Stimulated activated CD8-positive, alpha-beta memory T cell treated with anti-CD3 and anti-CD28 coated beads, Interleukin-7, amount 100 ng/mL, for 1 hour (primary cell): ENCODE measurements at regions not wholly inside any gene's neighbourhood (a gene's known extent, or its start where the extent isn't known, plus 50 kb on each side); places are given as distances from the start of the nearest gene placed in this dataset.

ENCODE experiments used
- DNase-seq, 2 donors: peaks; one replicate each; pipeline ENCODE4 v3.0.0-alpha.2; 2020; ENCODE audit warnings: low read depth in 2 of 2

DNA sequence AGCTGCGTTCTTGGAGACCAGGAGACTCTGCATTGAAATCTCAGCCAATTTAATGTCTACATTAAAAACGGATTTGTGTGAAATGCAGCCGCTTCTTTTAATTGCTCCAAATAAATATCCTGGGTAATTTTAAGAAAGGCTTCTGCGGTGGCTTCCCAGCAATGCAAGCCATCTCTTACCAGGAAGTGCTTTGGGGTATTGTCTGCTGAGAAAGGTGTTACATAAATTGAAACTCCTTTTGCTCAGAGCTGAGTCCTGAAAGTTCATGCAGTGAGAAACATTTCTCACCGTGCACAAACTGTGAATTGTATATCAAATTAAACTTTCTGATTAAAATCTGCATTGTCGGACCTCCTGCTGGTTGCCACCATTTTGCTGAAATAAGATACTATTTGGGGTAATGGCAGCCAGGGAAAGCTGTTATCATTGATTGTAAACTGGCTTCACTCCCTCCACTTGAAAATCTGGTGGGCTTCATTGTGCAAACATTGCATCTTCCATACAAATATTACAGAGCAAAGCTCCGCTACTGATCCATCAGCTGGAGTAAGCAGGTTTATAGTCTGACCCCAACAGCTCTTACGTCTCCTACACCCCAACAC, 59.5 kb downstream of the ZIC5 start:
- no peak for DNase-seq

DNA sequence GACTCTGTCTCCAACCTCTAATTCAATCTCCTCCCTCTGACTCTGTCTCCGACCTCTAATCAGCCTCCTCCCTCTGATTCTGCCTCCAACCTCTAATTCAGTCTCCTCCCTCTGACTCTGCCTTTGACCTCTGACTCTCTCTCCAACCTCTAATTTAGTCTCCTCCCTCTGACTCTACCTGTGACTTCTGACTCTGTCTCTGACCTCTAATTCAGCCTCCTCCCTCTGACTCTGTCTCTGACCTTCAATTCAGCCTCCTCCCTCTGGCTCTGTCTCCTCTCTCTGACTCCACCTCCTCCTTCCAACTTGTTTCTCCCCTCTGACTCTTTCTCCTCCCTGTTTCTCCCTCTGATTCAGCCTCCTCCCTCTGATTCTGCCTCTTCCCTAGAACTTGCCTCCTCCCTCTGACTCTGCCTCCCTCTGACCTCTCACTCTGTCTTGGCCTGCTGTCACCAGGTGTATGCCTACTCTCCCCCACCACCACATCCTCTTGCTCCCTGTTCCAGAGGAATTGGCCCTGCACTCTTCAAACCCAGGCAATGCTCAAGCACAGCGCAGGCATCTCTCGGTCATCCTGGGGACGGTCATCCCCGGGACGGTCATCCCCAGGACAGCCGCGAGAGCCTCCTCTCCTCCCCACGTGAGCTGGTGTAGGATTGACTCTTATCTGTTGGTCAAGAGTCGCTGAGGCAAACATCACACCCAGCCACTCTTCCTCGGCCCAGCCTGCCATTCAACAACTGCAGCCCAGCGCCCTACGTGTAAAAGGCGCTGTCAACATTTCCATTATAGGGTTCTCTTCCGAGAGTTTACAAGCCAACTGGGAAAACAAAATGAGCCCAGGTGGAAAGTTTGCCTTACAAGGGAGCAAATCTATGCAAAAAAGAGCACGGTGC, 60.2 kb downstream of the ZIC5 start:
- no peak for DNase-seq

DNA sequence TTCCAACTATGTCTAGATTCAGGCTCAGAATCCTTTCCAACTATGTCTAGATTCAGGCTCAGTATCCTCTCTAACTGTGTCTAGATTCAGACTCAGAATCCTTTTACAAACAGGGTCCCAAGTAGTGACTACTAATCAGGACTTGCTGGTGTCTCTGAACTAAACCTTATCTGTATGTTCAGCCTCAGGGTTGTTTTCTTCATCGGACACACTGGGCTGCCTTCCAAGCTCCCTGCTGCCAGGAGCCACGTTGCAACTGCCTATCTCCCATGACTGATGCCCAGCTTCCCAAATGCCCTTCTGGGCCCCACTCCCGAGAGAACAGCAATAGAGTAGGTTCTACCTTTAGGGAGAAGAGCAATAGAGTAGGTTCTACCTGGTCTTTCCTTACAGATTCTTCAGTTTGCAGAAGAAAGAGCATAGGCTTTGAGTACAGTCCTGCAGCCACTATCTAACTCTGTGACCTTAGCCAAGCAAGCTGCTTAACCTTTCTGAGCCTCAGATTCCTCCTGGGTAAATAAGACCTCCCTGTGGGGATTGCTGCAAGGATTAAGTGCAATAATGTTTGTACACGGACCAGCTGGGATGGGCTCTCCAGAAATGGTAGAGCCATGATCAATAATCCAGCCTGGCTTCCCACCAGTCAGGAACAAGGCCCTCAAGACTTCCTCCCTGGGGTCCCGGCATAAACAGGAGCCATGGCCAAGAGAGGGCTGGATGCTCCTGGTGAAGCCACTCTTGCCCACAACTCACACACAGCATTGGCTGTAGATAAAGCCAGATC, 61.5 kb downstream of the ZIC5 start:
- no peak for DNase-seq

DNA sequence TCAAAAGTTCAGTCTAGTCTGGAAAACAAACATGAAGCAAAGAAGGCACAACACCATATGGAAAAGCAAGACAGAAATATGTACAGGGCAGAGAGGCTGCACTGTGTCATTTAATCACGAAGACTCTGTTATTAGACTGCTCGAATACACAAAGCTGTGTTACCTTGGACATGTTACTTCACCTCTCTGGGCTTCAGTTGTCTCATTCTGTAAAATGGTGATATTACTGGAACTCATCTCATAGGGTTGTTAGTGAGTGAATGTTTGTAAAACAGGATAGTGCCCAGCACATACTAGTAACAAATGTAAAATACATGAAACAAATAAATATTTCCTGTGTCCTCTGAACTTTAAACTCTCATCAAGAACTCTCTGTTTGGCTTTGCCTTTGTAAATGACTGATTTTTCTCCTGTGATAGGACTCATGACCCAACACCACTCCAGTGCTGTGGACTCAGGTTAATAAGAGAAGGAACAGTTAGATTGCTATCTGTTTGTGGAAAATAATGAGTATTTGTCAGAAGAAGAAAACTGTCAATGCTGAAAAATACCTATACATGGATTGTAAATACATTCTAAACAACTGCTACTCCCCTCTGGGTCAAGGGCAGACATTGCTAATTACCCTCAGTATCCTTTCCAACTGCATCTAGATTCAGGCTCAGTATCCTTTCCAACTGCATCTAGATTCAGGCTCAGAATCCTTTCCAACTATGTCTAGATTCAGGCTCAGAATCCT, 62.3 kb downstream of the ZIC5 start:
- DNase-seq, result no peak

DNA sequence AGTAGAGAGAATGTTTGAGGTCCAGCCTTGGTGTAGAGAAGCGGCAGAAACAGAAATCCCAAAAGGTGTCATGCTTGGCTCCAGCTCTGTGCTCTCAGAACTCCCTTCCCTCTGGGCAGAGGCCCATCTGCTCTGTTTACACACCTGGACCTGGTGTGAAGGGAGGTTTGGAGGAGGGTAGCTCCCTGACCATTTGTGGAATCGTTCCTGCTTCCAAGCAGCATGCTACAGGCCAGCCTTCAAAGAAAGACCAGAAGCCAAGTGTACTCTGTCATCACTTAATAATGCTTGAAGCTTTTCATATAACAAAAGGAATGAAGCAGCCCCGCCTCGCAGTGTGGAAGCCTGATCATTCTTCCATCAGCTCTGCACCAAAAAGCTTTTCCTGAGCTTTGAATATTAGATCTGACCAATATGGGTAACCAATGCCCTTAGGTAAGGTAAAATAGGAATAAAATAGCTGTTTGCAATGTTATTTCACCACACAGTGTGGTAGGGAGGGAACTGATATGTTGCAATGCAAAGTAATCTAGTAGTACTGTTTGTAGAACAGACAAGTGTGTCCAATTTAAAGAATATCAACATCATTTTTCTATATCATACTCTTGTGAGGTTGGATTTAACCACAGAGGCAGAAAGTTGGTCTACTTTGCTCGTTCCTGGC, 63.3 kb downstream of the ZIC5 start:
- DNase-seq, result no peak

DNA sequence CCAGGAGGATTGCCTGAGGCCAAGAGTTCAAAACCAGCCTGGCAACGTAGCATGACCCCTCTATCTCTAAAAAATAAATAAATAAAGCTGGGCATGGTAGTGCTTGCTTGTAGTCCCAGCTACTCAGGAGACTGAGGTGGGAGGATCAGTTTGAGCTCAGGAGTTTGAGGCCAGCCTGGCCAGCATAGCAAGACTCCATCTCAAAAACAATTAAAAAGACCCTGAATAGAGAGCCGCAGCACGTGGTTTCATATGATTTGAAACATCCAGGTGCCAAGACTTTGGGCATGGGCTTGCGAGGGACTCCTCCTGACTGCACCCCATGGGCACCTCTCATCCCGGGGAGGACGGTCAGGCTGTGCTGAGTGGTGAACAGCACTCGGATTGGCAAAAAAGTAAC, 63.9 kb downstream of the ZIC5 start:
- DNase-seq, result no peak

DNA sequence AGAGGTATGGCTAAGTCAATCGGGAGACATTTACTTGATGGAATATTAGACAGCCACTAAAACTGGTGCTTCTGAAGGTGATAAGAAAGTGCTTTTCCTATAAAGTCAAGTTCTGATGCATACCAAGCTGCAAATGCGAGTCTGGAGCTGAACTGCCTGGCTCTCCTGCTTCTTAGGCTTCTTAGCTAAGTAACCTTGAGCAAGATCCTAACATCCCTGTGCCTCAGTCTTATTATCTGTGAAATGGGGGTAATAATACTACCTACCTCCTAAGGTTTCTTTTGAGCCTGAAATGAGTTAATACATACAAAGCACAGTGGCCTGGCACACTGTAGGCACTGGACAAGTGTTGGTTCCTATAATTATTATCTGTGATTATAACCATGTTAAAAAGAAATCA, 64.5 kb downstream of the ZIC5 start:
- no peak for DNase-seq

DNA sequence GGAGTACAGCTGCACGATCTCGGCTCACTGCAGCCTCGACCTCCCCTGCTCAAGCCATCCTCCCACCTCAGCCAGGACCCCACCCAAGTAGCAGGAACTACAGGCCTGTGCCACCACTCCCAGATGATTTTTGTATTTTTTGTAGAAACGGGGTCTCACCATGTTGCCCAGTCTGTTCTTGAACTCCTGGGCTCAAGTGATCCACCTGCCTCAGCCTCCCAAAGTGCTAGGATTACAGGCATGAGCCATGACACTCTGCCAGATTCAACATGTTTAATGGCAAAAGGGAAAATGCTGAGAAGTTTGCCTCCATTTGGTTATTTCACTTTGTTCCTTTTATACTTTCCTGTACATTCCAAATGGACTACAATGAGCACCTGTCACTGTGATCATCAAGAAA, 65.8 kb downstream of the ZIC5 start:
- no peak for DNase-seq

DNA sequence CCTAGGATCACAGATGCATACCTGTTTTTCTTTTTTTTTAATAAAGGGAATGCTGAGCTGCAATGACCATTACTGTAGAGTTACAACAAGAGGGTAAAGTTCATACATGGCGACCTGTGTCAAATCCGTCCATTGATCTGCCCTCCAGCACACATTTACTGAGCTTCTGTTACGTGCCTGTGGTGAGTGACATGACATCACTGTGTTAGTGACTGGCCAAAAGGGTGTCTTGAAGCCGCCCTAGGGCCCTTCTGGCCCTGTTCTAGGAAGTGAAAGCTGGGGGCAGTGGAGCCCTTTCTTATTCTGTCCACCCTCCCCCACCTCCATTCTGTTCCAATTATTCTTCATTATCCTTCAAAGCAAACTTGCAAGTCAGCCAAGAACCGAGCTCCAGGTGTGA, 66.3 kb downstream of the ZIC5 start:
- DNase-seq, result no peak

DNA sequence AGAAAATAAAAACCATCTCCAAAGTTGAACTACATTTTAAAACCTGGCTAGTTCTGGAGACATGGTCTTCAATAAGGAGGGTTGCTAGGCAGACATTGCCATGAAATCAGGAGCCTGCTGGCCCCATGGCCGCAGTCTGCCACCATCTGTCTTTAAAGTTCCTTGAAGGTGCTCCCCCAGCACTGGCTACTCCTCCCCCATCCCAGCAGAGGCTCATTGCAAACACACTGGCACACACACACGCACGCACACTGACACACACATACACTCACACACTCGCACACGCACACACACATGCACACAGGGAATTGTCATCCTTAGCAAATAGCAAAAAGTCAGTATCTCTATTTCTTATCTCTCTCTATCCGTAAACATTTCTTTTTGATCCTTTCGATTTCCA, 68.4 kb downstream of the ZIC5 start:
- DNase-seq, result no peak

DNA sequence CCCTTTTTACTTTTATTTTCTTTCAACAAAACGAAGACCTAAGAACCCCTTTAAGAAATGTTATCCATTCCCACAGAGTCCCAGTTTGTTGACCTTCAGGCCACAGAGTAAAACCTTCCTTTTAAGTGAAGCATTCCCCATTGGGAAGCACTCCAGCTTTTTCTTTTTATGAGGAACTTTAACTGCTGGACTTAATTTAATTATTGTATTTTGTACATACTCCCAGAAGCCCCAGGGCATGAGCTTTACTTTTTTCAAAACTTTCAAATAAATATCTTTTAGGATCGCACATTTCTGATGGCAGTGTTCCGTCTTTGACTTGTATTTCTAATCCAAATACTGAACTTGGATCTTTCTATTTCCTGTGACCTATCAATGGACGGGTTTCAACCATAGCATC, 68.9 kb downstream of the ZIC5 start:
- no peak for DNase-seq

DNA sequence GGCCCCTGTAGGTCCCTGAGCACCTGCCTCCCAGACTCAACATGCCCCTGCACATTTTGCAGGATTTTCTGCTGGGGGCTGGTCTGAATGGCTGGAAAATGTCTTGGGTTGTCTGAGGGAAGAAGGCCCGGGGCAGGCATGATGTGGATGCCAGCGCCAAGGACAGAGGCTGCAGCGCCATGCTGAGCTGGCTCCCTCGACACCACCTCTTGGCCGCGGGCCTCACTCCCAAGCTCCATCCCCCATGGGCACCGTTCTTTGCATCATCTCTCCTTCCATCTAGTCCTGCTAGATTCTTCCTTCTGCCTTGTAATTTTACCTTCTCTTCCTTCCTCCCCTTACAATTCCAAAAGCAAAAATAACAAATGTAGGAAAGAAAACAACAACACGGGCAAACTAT, 70.6 kb downstream of the ZIC5 start:
- no peak for DNase-seq

DNA sequence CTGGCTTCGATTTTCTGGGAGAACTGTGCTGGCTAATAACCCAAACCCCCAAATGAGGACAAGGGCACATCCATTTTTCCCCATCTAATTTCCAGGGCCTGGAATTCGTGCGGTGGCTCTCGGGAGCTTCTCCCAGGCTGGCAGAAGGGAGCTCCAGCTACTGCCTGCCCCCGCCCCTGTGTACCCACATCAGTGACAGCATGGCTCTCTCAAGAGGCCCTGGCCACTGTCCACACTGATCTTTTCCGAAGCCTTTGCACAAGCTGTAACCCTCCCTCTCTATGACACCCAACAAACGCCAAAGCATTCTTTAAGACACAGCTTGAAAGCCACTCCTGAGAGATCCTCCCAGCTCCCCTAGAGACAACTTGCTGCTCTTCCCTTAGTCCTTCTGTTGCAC, 73.1 kb downstream of the ZIC5 start:
- no peak for DNase-seq

DNA sequence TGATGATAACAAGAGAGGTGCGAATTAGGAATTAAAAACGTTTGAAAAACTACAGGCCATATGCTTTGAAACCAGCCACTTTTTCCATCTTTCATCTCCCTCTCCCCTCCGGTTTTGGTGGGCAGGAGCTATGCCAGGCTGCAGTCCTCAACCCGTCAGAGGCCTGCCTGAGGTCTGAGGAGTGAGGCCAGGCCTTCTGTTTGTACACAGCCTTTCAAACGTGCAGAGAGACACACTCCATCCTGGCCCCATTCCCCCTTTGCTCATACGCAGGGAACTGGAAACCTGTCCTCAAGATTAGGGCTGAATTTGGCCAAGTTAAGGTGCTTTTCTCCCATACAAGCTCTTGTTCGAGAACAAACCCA, 74.5 kb downstream of the ZIC5 start:
- DNase-seq, result no peak

DNA sequence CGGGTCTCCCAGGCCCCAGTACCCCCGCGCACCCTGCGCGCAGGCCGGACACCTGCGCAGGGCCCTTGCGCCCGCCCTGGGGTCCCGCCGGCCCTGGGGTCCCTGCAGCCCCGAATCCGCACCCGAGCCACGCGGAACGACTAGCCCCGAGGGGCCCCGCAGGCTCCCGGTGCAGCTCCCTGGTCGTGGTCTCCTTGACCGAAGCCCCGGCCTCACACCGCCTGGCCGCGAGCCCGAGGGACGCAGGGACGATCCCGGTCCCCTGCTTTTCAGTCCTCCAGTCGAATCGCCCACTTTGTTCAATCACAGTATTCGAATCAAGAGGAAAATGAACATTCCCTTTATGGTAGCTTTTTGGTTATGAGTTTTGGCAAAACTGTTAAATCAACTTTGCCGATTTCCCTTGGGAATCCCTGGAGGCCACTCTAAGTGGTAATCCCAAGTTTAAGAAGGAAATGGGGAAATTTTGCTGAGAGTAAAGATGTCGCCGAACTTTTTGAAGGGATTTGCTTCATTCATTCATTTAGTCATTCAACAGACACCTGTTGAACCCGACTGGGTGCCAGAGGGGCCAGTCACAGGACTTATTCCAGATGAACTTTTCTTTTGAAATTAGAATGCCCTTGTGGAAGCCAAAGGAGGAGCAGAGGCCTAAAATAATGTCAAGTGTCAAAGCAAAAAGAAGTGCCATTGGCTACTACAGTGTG, 75.0 kb downstream of the ZIC5 start:
- no peak for DNase-seq

DNA sequence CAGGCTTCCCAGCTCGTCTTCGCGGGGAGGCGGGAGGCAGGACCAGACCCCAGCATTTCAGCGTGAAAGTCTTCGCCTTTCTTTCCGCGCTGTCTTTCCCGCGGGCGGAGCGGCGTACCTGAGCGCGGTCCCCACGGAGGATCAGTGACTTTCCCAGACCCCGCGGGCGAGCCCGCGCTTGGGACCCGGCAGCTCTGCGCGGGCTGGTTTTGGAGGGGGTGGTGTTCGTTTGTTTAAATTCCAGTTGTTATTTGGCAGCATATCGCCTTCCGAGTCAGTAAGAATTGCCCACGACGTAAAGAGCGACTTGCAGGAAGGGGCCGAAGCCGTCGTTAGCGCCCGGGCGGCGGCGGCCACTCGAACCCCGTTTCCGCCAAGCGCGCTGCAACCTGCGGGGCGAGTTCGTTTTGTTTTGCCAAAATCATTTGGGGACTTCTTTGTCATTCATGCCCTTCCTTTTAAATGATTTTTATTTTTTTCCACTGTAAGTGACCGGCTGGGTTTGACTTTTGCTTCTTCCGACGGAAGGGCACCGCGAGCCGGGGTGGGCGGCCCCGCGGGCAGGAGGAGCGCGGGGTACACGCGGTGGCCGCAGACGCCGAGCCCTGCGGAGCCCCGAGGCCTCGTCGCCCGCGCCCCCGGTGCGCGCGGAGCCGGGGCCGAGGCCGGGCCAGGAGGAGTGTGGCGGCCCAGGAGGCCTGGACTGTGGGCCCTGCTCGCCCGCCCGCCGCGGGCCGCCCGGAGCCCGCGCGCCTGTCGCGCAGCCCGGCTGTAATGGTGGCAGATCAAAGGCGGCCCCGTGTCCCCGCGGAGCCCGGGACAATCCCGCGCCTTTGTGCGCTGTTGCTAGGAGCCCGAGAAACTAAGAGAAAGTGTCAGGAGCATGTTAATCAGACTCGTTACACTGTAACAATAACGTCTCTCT, 75.9 kb downstream of the ZIC5 start:
- DNase-seq, result no peak

DNA sequence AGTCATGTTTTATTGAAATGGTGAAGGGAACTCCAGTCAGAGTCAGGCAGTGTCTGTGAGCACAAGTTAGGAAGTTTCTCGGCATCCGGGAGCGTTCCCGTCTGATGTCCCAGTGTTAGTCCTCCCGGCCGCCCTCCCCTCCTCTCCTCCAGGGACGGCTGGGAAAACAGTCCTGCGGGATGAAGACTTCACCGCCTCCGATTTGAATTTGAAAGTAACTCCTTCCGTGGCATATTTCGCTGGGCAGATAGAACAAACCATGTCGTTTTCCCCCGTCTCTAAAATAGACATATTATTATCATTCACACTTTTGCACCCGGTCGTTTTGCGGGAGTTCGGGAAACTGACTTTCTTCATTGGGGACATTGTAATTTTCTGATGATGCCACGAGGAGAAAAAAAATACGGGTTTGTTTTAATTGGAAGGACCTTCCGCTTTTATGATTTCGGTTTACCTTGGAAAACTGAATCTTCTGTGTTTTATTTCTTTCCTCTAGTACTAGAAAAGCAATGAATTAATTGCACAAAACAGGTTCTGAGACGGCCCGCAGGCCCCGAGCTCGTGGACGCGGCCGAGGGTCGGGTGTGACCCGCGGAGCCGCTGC, 76.6 kb downstream of the ZIC5 start:
- DNase-seq, result no peak

DNA sequence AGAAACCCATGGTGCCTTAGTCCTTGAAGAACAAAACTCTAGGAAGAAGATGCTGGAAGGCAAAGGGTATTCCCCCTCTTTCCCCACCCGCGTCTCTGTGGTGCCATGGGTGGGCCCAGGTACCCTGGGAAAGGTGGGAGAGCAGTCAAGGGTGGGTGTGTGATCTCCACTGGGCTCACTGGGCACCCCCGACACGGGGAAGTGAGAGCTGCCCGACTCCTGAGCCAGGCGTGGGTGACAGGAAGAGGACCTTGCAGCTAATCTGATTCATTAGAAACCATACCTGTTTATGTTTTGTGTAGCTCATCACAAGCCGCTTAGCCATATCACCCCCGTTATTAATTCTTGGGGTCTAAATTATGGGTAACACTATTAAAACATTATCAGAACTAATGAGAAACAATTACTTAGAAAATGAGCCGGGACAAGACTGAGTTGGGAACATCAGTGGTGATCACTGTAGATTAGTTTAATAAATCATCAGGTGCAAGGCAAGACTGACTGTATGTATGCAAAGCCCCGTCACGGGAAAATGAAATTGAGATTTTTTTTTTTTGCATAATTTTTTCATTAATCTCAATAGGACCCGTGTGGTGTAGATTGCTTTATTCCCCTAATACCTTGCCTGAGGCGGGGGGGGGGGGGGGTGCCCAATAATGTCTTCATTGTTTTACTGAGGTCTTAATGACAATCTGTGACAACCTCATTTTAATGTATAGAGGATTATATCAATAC, 77.3 kb downstream of the ZIC5 start:
- no peak for DNase-seq

DNA sequence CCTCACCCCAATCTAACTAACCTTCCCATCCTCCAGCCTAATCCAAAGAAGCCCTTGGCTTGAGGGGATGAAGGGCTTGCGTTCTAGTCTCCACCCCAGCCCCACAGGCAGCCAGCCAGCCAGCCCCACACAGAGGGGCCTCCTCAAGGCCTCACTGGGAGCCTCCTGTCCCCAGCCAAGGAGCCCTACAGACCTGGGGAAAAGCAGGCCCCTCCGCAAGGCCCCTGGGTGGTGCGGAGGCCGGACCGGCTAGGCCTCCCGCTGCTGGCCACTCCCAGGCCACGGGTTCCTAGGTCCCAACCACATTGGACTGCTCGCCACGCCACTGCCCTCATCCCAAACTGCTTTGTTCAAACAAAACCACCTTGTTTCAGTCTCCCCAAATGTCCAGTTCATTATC, 78.0 kb downstream of the ZIC5 start:
- DNase-seq, result no peak
